Liver (tissue), 3 donors: ENCODE measurements at regions not wholly inside any gene's neighbourhood (a gene's known extent, or its start where the extent isn't known, plus 50 kb on each side); places are given as distances from the start of the nearest gene placed in this dataset.

Experiments used
- ATF3 ChIP-seq: IDR thresholded peaks from 2 replicates; pipeline ENCODE4 v1.6.1; 2016; ENCODE audit warnings: antibody characterized with exemption
- CTCF ChIP-seq: fragments of 150-350 bp; IDR thresholded peaks from 2 replicates; pipeline ENCODE4 v1.5.1; 2017; ENCODE audit warnings: improper control_type of control experiment, low read depth, low read length; ENCODE audit not compliant: missing input control
- FOXA2 ChIP-seq: IDR thresholded peaks from 2 replicates; pipeline ENCODE4 v1.6.1; 2016; ENCODE audit warnings: antibody characterized with exemption
- RAD21 ChIP-seq, 2 donors: IDR thresholded peaks; 2 replicates each; pipeline ENCODE4 v1.6.1; 2016; ENCODE audit warnings: antibody characterized with exemption in 2 of 2, mild to moderate bottlenecking in 2 of 2
- SP1 ChIP-seq: IDR thresholded peaks from 2 replicates; pipeline ENCODE4 v1.6.1; 2018; ENCODE audit warnings: antibody characterized with exemption, mild to moderate bottlenecking
- YY1 ChIP-seq: IDR thresholded peaks from 2 replicates; pipeline ENCODE4 v1.6.1; 2016; ENCODE audit warnings: antibody characterized with exemption, mild to moderate bottlenecking
- ZBTB33 ChIP-seq: IDR thresholded peaks from 2 replicates; pipeline ENCODE4 v1.6.1; 2016; ENCODE audit warnings: antibody characterized with exemption
- donor health status: healthy.
- donor health status: healthy.

- TF ChIP-seq CTCF (no peak), ATF3 (no peak), RAD21 (IDR thresholded peaks at IDR 0.05) (no peak), FOXA2 (no peak), YY1 (no peak), SP1 (no peak), ZBTB33 (no peak)
These were observed 480.8 kb upstream of the DPH6 start for GRCh38 chr15:36026627-36027283.
